Mesothelial cell of epicardium (in vitro differentiated cells): ENCODE measurements at regions not wholly inside any gene's neighbourhood (a gene's known extent, or its start where the extent isn't known, plus 50 kb on each side); places are given as distances from the start of the nearest gene placed in this dataset.
A peak's percentile ranks its signal among the peaks of the same experiment; 100 is the strongest.

ENCODE experiments used
- DNase-seq, 2 experiments: peaks; one replicate each; pipeline ENCODE4 v3.0.0; 2021; ENCODE audit warnings: low spot score in 2 of 2; ENCODE audit not compliant: unreplicated experiment in 2 of 2
- H3K27ac Mint-ChIP-seq: 2 replicates; pipeline ENCODE4 v1.8.0; 2021; ENCODE audit warnings: mixed read lengths
- H3K27me3 Mint-ChIP-seq: 2 replicates; pipeline ENCODE4 v1.8.0; 2021; ENCODE audit warnings: low read depth, mixed read lengths
- H3K36me3 Mint-ChIP-seq: 2 replicates; pipeline ENCODE4 v1.8.0; 2021; ENCODE audit warnings: mixed read lengths
- H3K4me1 Mint-ChIP-seq: 2 replicates; pipeline ENCODE4 v1.8.0; 2021; ENCODE audit warnings: mixed read lengths
- H3K4me3 Mint-ChIP-seq: 2 replicates; pipeline ENCODE4 v1.8.0; 2021; ENCODE audit warnings: mild to moderate bottlenecking, moderate library complexity, mixed read lengths
- H3K9me3 Mint-ChIP-seq: 2 replicates; pipeline ENCODE4 v1.8.0; 2021; ENCODE audit warnings: mixed read lengths
- CTCF ChIP-seq: fragments of 200-600 bp; sonication (generic); IDR thresholded peaks from one replicate; pipeline ENCODE4 v1.5.0; 2021; ENCODE audit warnings: antibody characterized with exemption; ENCODE audit not compliant: unreplicated experiment

- no peak for TF ChIP-seq CTCF
- H3K4me1 Mint-ChIP-seq: peaks cover 15% of the 10 kb centered on the region
- peaks cover 7% of the 10 kb centered on the region for H3K9me3 Mint-ChIP-seq
- no peaks in the 10 kb centered on the region for H3K36me3 Mint-ChIP-seq
- H3K27ac Mint-ChIP-seq: no peak overlapping the region
- H3K4me3 Mint-ChIP-seq: no peak overlapping the region
- H3K27me3 Mint-ChIP-seq: no peaks in the 10 kb centered on the region
- DNase-seq: no peak
These were observed 446.1 kb upstream of the MARCKS start for GRCh38 chr6:113411011-113411410.

- no peak for DNase-seq
- no peak overlapping the region for H3K4me3 Mint-ChIP-seq
- H3K27ac Mint-ChIP-seq: peak overlapping the region; percentile 12
These were observed 444.4 kb upstream of the MARCKS start for GRCh38 chr6:113412589-113413357.

DNA sequence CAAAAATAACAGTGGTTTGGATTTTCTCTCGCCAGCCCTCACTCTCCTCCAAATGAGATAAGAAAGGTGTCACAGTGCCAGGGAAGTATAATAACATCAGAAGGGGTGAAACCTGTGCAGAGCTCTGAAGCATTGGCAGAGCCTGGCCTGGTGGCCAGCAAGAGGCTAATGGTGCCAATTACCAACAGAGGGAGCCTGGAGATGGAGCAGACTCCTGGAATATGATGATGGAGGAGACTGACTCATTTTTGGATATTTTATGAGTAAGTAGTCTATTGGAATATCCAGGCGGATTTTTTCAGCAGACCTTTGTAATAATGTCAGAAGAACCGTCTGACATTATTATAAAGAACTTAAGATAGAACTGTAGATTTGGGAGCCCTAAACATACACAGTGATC is 442.6 kb upstream of the MARCKS start:
- DNase-seq: no peak
- Mint-ChIP-seq H3K27me3 (no peaks in the 10 kb centered on the region), H3K9me3 (no peaks in the 10 kb centered on the region), H3K4me1 (peaks cover 15% of the 10 kb centered on the region), H3K4me3 (no peak overlapping the region), H3K36me3 (no peaks in the 10 kb centered on the region), H3K27ac (no peak overlapping the region)
- TF ChIP-seq CTCF: no peak

More at GRCh38 chr6:113412589-113413357, 444.4 kb upstream of the MARCKS start:
- no peak for TF ChIP-seq CTCF
- Mint-ChIP-seq H3K36me3 (no peaks in the 10 kb centered on the region), H3K27me3 (no peaks in the 10 kb centered on the region), H3K9me3 (peaks cover 7% of the 10 kb centered on the region), H3K4me1 (peaks cover 15% of the 10 kb centered on the region)

DNA sequence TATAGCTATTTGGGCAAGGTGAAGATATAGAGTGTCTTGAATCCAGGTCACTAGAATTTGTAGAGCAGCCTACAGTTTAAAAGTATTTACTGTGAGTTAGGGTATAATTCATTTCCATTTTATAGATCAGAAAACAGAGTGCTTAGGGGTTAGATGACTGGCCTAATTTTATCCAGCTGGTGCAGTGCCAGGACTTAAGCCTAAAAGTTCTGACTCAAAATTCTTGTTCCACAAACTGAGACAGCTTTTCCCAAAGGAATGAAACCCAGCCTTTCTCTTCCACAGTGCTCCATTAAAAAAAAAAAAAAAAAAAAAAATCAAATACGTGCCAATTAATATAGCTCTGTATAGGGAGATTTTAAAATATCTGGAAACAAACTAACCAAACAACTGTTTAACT is 441.0 kb upstream of the MARCKS start:
- Mint-ChIP-seq H3K4me1 (peaks cover 9% of the 10 kb centered on the region), H3K36me3 (no peaks in the 10 kb centered on the region)
- DNase-seq: no peak

DNA sequence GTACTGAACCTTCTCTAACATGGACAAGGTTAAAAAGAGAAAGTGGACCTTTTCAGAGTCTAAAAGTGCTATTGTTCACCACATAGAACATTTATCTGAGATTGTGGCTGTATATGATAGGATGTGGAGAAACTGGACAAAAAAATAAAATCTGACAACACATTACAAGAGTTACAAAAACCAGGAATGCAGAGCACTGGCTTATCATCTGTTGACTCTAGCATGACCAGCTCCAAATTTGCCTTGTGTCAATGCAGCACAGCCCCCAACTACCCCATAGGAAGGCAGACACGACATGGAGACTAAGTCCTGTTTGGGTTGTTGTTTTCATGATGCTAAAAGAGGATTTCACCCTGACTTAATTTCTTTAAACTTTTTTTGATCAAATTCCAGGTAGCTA is 436.9 kb upstream of the MARCKS start:
- no peaks in the 10 kb centered on the region for H3K9me3 Mint-ChIP-seq
- TF ChIP-seq CTCF: no peak
- no peaks in the 10 kb centered on the region for H3K4me1 Mint-ChIP-seq
- no peaks in the 10 kb centered on the region for H3K27me3 Mint-ChIP-seq
- no peaks in the 10 kb centered on the region for H3K36me3 Mint-ChIP-seq
- no peak overlapping the region for H3K4me3 Mint-ChIP-seq
- DNase-seq: no peak
- H3K27ac Mint-ChIP-seq: no peak overlapping the region

More for the DNA sequence above, 441.0 kb upstream of the MARCKS start:
- no peak for TF ChIP-seq CTCF
- Mint-ChIP-seq H3K9me3 (no peaks in the 10 kb centered on the region), H3K27me3 (no peaks in the 10 kb centered on the region), H3K4me3 (no peak overlapping the region), H3K27ac (no peak overlapping the region)
